SU-DHL-6 (cell line): ENCODE measurements at regions not wholly inside any gene's neighbourhood (a gene's known extent, or its start where the extent isn't known, plus 50 kb on each side); places are given as distances from the start of the nearest gene placed in this dataset.

ENCODE experiments used
- H2AFZ ChIP-seq: fragments of 200-600 bp; sonication (generic); 2 replicates; pipeline ENCODE4 v1.6.1; 2014; ENCODE audit warnings: low read depth, mild to moderate bottlenecking, moderate library complexity, mixed read lengths, antibody characterized with exemption, low read length; ENCODE audit not compliant: severe bottlenecking
- H3F3A ChIP-seq: fragments of 200-600 bp; shearing (Covaris generic); 2 replicates; pipeline ENCODE4 v1.6.0; 2016; ENCODE audit warnings: antibody characterized with exemption, mild to moderate bottlenecking; ENCODE audit not compliant: insufficient read depth
- H3K27ac ChIP-seq: fragments of 200-600 bp; sonication (generic); 2 replicates; pipeline ENCODE4 v1.5.1; 2016; ENCODE audit warnings: low read depth, mild to moderate bottlenecking, low read length, moderate library complexity, mixed read lengths
- H3K27me3 ChIP-seq: fragments of 200-600 bp; sonication (generic), shearing (Covaris generic); 2 replicates; pipeline ENCODE4 v1.6.0; 2014; ENCODE audit warnings: mild to moderate bottlenecking, low read length
- H3K36me3 ChIP-seq: fragments of 200-600 bp; sonication (generic); 2 replicates; pipeline ENCODE4 v1.6.1; 2014; ENCODE audit warnings: mild to moderate bottlenecking, low read length, mixed read lengths
- H3K4me2 ChIP-seq: fragments of 300-600, 200-600 bp; shearing (Covaris generic), sonication (generic); 2 replicates; pipeline ENCODE4 v1.6.0; 2014; ENCODE audit warnings: low read length, low read depth, mild to moderate bottlenecking; ENCODE audit not compliant: poor library complexity, severe bottlenecking
- H3K4me3 ChIP-seq: fragments of 200-600 bp; sonication (generic); 2 replicates; pipeline ENCODE4 v1.5.1; 2014; ENCODE audit warnings: antibody characterized with exemption, low read length, mild to moderate bottlenecking, mixed read lengths; ENCODE audit not compliant: insufficient read depth, poor library complexity, severe bottlenecking
- H3K79me2 ChIP-seq: fragments of 200-600 bp; sonication (generic); 2 replicates; pipeline ENCODE4 v1.6.1; 2014; ENCODE audit warnings: mild to moderate bottlenecking, low read length, moderate library complexity; ENCODE audit not compliant: insufficient read depth
- H3K9ac ChIP-seq: fragments of 200-600 bp; sonication (generic); 2 replicates; pipeline ENCODE4 v1.7.0; 2014; ENCODE audit warnings: mild to moderate bottlenecking, low read length
- H3K9me2 ChIP-seq: fragments of 200-600 bp; sonication (generic); replicated peaks from 2 replicates; pipeline ENCODE4 v1.6.1; 2014; ENCODE audit warnings: low read length; ENCODE audit not compliant: insufficient read depth
- H3K9me3 ChIP-seq: fragments of 200-600 bp; sonication (generic); 2 replicates; pipeline ENCODE4 v1.6.1; 2014; ENCODE audit warnings: low read length, mixed read lengths; ENCODE audit not compliant: insufficient read depth
- H4K20me1 ChIP-seq: fragments of 200-600 bp; sonication (generic); 2 replicates; pipeline ENCODE4 v1.6.1; 2014; ENCODE audit warnings: low read depth, mild to moderate bottlenecking, antibody characterized with exemption, low read length, moderate library complexity, mixed read lengths
- CTCF ChIP-seq: fragments of 200-600 bp; sonication (generic); IDR thresholded peaks from one replicate; pipeline ENCODE4 v1.5.1; 2017; ENCODE audit warnings: antibody characterized with exemption, mild to moderate bottlenecking, low read length, moderate library complexity; ENCODE audit not compliant: insufficient read depth, poor library complexity, severe bottlenecking
- EZH2phosphoT487 ChIP-seq: fragments of 200-600 bp; sonication (generic), shearing (Covaris generic); conservative IDR thresholded peaks from 2 replicates; pipeline ENCODE4 v1.6.1; 2018; ENCODE audit warnings: mild to moderate bottlenecking, antibody characterized with exemption, low read length, moderate library complexity, mixed read lengths

GRCh38 chr6:6704103-6705060 is 115.9 kb downstream of the LY86 start:
- H2AFZ ChIP-seq = no peak overlapping the region
- no peaks in the 10 kb centered on the region for H3K27me3 ChIP-seq
- H3K4me2 ChIP-seq = no peak overlapping the region
- TF ChIP-seq EZH2phosphoT487 (no peak), CTCF (no peak)
- H3F3A ChIP-seq = no peaks in the 10 kb centered on the region
- H3K9me3 ChIP-seq = no peaks in the 10 kb centered on the region
- no peaks in the 10 kb centered on the region for H3K79me2 ChIP-seq
- no peak overlapping the region for H3K9ac ChIP-seq
- H3K9me2 ChIP-seq = no peaks in the 10 kb centered on the region
- no peak overlapping the region for H3K27ac ChIP-seq
- H3K4me3 ChIP-seq = no peak overlapping the region
- no peaks in the 10 kb centered on the region for H3K36me3 ChIP-seq
- H4K20me1 ChIP-seq = no peaks in the 10 kb centered on the region

- Histone ChIP-seq H3K4me3 (no peak overlapping the region), H3K79me2 (no peaks in the 10 kb centered on the region), H3F3A (no peaks in the 10 kb centered on the region), H3K27me3 (no peaks in the 10 kb centered on the region), H2AFZ (no peak overlapping the region), H3K4me2 (no peak overlapping the region), H3K9me2 (no peaks in the 10 kb centered on the region), H3K9ac (no peak overlapping the region), H3K9me3 (no peaks in the 10 kb centered on the region), H3K36me3 (no peaks in the 10 kb centered on the region), H4K20me1 (no peaks in the 10 kb centered on the region), H3K27ac (no peak overlapping the region)
- TF ChIP-seq EZH2phosphoT487 = no peak
- no peak for TF ChIP-seq CTCF
Observed at GRCh38 chr6:6705061-6705425, 116.5 kb downstream of the LY86 start.

GRCh38 chr6:6705915-6706675 is 117.6 kb downstream of the LY86 start:
- H3K27ac ChIP-seq = no peak overlapping the region
- no peak overlapping the region for H3K4me2 ChIP-seq
- H3K9me3 ChIP-seq = no peaks in the 10 kb centered on the region
- H3F3A ChIP-seq = no peaks in the 10 kb centered on the region
- H3K9me2 ChIP-seq = no peaks in the 10 kb centered on the region
- no peaks in the 10 kb centered on the region for H4K20me1 ChIP-seq
- H2AFZ ChIP-seq = no peak overlapping the region
- TF ChIP-seq CTCF (no peak), EZH2phosphoT487 (no peak)
- no peaks in the 10 kb centered on the region for H3K27me3 ChIP-seq
- no peak overlapping the region for H3K4me3 ChIP-seq
- no peaks in the 10 kb centered on the region for H3K79me2 ChIP-seq
- no peaks in the 10 kb centered on the region for H3K36me3 ChIP-seq
- H3K9ac ChIP-seq = no peak overlapping the region
